Chondrocyte (in vitro differentiated cells): ENCODE measurements at regions not wholly inside any gene's neighbourhood (a gene's known extent, or its start where the extent isn't known, plus 50 kb on each side); places are given as distances from the start of the nearest gene placed in this dataset.

ENCODE experiments used
- DNase-seq: peaks from one replicate; pipeline ENCODE4 v3.0.0; 2021; ENCODE audit warnings: mixed read lengths, low spot score
- H3K27ac Mint-ChIP-seq: one replicate; pipeline ENCODE4 v1.8.0; 2021; ENCODE audit warnings: mild to moderate bottlenecking, moderate library complexity, mixed read lengths; ENCODE audit not compliant: unreplicated experiment
- H3K27me3 Mint-ChIP-seq: 2 replicates; pipeline ENCODE4 v1.8.0; 2021; ENCODE audit warnings: low read depth, mixed read lengths
- H3K36me3 Mint-ChIP-seq: 2 replicates; pipeline ENCODE4 v1.8.0; 2021; ENCODE audit warnings: low read depth, mixed read lengths
- H3K4me1 Mint-ChIP-seq: 2 replicates; pipeline ENCODE4 v1.8.0; 2021; ENCODE audit warnings: low read depth, mild to moderate bottlenecking, mixed read lengths
- H3K4me3 Mint-ChIP-seq: one replicate; pipeline ENCODE4 v1.8.0; 2021; ENCODE audit warnings: mild to moderate bottlenecking, moderate library complexity, mixed read lengths; ENCODE audit not compliant: unreplicated experiment
- H3K9me3 Mint-ChIP-seq: 2 replicates; pipeline ENCODE4 v1.8.0; 2021; ENCODE audit warnings: low read depth, mixed read lengths
- TF ChIP-seq, protein P1 (sequence below): fragments of 200-600 bp; sonication (generic); IDR thresholded peaks from 2 replicates; pipeline ENCODE4 v1.5.0; 2021; ENCODE audit warnings: antibody characterized with exemption, mild to moderate bottlenecking, moderate library complexity

DNA sequence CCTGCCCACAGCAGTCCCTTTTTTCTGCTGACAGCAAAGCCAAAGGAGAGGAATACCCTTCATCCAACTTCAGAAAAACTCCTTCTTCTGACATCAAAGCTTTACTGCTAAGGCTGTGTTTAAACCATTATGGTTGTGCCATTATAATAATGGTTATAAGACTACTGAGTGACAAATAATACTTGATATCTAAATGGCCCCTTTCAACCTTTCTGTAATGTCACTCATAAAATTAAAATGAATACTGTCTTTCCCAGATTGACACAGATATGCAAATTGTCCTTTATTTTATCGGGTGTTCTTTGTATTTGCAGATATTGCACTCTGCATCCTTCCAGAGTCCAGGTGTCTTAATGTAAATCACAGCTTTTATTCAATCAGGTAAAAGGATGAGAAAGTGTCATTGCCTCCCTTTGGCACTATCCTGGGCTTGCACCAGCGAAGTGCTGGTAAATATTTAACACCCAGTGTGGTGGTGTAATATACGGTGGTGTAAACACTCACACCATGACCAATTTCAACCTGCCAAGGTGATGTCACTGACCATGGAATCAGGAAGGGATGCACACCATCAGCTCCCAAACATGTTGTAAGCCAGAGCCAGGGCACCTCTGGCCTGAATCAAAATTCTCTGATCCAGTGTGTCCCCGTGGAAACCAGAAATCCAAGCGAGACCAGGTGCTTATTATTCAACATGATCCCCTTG lies 139.4 kb upstream of the TENM3 start:
- H3K27ac Mint-ChIP-seq: no peak overlapping the region
- H3K4me1 Mint-ChIP-seq: no peaks in the 10 kb centered on the region

DNA sequence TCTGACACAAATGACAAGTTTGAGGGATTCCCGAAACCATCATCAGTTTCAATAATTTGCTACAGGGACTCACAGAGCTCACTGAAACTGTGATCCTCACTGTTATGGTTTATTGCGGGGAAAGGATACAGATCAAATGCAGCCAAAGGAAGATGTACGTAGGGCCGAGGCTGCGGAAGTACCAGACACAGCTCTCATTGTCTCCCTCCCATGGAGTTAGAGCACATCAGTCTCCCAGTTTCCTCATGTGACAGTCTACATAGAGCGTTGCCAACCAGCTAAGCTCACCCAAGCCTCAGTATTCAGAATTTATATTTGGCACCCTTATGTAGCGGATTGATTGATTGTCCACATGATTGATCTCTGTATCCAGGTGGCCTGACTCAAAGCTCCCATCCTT lies 137.8 kb upstream of the TENM3 start:
- H3K27me3 Mint-ChIP-seq: no peaks in the 10 kb centered on the region
- no peaks in the 10 kb centered on the region for H3K4me1 Mint-ChIP-seq
- no peaks in the 10 kb centered on the region for H3K36me3 Mint-ChIP-seq
- no peak overlapping the region for H3K4me3 Mint-ChIP-seq
- TF ChIP-seq, protein P1, sequence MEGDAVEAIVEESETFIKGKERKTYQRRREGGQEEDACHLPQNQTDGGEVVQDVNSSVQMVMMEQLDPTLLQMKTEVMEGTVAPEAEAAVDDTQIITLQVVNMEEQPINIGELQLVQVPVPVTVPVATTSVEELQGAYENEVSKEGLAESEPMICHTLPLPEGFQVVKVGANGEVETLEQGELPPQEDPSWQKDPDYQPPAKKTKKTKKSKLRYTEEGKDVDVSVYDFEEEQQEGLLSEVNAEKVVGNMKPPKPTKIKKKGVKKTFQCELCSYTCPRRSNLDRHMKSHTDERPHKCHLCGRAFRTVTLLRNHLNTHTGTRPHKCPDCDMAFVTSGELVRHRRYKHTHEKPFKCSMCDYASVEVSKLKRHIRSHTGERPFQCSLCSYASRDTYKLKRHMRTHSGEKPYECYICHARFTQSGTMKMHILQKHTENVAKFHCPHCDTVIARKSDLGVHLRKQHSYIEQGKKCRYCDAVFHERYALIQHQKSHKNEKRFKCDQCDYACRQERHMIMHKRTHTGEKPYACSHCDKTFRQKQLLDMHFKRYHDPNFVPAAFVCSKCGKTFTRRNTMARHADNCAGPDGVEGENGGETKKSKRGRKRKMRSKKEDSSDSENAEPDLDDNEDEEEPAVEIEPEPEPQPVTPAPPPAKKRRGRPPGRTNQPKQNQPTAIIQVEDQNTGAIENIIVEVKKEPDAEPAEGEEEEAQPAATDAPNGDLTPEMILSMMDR: no peak
- H3K27ac Mint-ChIP-seq: no peak overlapping the region
- no peak for DNase-seq
- no peaks in the 10 kb centered on the region for H3K9me3 Mint-ChIP-seq

More for the DNA sequence above, 139.4 kb upstream of the TENM3 start:
- no peaks in the 10 kb centered on the region for H3K36me3 Mint-ChIP-seq
- no peak overlapping the region for H3K4me3 Mint-ChIP-seq
- no peaks in the 10 kb centered on the region for H3K9me3 Mint-ChIP-seq
- no peaks in the 10 kb centered on the region for H3K27me3 Mint-ChIP-seq
- TF ChIP-seq, protein P1: no peak
- no peak for DNase-seq

DNA sequence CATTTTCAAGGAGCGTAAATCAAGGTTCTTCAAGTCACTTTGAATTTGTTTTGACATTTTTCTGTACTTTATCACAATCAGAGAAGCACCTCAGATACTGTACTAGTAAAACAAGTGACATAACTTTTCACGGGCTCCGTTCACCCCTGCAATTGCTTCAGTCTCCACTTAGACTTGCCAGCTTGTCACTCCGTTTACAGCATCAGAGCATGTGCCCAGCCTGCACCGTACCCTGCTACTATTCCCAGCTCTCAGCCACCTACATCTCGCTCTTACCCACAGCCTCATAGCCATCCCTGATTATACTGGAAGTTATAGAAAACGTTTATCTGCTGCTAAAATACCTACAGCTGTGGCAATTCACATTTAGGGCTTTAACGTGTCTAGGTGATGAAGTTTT lies 135.3 kb upstream of the TENM3 start:
- DNase-seq: no peak
- Mint-ChIP-seq H3K9me3 (no peaks in the 10 kb centered on the region), H3K27ac (no peak overlapping the region), H3K27me3 (no peaks in the 10 kb centered on the region), H3K4me1 (no peaks in the 10 kb centered on the region), H3K4me3 (no peak overlapping the region), H3K36me3 (no peaks in the 10 kb centered on the region)
- TF ChIP-seq, protein P1: no peak

DNA sequence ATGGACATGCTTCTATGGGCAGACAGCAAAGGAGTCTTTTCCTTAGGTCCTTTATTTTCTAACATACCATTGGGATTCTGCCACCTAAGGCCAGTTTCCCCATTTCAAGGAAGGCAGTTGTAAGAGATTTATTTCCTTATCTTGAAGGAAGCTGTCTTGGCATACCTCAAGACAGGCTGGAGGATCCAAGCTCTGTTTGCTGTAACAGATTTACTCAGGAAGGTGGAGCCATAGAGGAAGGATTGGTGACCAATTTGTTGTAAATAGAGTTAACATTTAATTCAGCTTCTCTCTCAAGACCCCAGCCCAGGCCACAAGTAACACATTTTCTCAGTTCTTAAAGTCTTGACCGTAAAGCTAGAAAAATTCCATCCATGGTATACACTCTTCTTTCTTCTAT lies 131.6 kb upstream of the TENM3 start:
- Mint-ChIP-seq H3K27ac (no peak overlapping the region), H3K9me3 (peaks cover 3% of the 10 kb centered on the region), H3K4me3 (no peak overlapping the region), H3K4me1 (peaks cover 4% of the 10 kb centered on the region), H3K36me3 (no peaks in the 10 kb centered on the region), H3K27me3 (no peaks in the 10 kb centered on the region)
- DNase-seq: no peak
- TF ChIP-seq, protein P1: no peak

DNA sequence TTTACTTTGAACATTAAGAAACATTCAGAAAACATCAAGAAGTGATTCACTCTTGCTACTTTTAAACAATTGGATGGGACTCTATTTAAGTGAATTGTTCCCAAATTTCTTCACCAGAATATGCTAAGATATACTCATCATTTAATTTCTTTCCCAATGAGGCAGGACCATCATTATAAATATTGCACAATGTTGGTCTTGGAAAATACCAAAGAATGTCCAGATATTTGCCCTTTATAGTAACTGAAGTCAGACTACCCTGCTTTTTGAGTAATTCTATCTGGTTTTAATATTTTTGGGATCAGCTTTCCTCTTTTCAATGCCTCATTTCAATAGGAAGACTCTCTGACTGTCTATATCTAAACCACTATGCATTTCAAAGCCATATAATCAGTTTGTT lies 129.4 kb upstream of the TENM3 start:
- H3K4me1 Mint-ChIP-seq: peaks cover 4% of the 10 kb centered on the region
- H3K9me3 Mint-ChIP-seq: peaks cover 14% of the 10 kb centered on the region
- no peak for DNase-seq
- TF ChIP-seq, protein P1: no peak
- no peaks in the 10 kb centered on the region for H3K27me3 Mint-ChIP-seq
- no peak overlapping the region for H3K27ac Mint-ChIP-seq
- H3K36me3 Mint-ChIP-seq: no peaks in the 10 kb centered on the region
- H3K4me3 Mint-ChIP-seq: no peak overlapping the region
